ENCODE measurements at regions not wholly inside any gene's neighbourhood (a gene's known extent, or its start where the extent isn't known, plus 50 kb on each side); places are given as distances from the start of the nearest gene placed in this dataset.
"Not testable (repeated sequence)": the region's sequence is repeated elsewhere in the genome, so short reads cannot be mapped to it uniquely, and the experiment has no call there.

DNA sequence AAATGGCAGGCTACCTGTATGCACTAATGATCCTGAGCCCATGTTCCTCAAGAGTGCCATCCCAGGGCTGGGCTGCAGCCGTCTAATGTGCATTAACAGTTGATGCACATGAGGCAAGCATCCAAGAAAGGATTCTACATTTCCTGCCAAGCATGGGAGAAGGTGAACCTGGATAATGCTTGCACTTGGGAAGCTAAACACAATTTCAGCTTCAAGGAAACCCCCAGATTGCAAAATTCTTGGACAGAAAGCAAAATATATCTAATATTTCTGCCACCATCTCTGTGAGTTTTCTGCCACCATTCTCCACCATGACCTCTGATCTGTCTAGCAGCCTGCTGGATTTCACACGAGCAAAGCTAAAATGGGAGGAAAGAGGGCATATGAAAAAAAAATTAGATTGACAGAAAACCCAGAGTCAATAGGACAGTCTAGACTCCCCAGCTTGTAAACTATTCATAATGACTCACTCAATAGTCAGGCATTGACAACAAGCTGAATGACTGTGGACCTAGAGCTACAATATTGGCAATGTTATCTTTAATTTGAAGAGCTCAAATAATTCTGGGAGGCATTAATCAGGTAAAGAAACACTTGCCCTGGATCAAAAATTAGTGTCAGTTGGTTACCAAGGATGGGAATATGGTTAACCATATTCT, 91.9 kb upstream of the BCL2L14 start:
- no peak for DNase-seq (ENCODE audit: low read depth)

GRCh38 chr12:11980115-11980514, 90.6 kb upstream of the BCL2L14 start:
- no peak for DNase-seq (ENCODE audit: low read depth)

GRCh38 chr12:11981121-11981733, 89.5 kb upstream of the BCL2L14 start:
- DNase-seq (ENCODE audit: low read depth): no peak

GRCh38 chr12:11984417-11984816, 86.3 kb upstream of the BCL2L14 start:
- no peak for DNase-seq (ENCODE audit: low read depth)

- DNase-seq (ENCODE audit: low read depth): no peak
Observed at GRCh38 chr12:11986165-11986564, 84.6 kb upstream of the BCL2L14 start.

GRCh38 chr12:11987901-11988300, 82.8 kb upstream of the BCL2L14 start:
- no peak for DNase-seq (ENCODE audit: low read depth)

- DNase-seq (ENCODE audit: low read depth): no peak
Observed at GRCh38 chr12:11991604-11992003, 79.1 kb upstream of the BCL2L14 start.

DNA sequence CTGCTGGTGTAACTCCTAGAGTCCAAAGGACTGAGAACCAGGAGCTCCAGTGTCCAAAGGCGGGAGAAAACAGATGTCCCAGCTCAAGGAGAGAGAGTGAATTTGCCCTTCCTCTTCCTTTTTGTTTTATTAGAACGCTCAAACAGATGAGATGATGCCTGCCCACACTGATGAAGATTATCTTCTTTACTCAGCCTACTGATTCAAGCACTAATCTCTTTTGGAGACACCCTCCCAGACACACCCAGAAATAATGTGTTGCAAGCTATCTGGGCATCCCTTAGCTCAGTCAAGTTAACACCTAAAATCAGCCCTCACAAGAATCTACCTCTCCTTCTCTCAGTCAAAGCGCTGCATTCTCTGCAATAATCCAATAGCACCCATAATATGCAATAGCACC, 78.2 kb upstream of the BCL2L14 start:
- DNase-seq (ENCODE audit: low read depth): no peak

DNA sequence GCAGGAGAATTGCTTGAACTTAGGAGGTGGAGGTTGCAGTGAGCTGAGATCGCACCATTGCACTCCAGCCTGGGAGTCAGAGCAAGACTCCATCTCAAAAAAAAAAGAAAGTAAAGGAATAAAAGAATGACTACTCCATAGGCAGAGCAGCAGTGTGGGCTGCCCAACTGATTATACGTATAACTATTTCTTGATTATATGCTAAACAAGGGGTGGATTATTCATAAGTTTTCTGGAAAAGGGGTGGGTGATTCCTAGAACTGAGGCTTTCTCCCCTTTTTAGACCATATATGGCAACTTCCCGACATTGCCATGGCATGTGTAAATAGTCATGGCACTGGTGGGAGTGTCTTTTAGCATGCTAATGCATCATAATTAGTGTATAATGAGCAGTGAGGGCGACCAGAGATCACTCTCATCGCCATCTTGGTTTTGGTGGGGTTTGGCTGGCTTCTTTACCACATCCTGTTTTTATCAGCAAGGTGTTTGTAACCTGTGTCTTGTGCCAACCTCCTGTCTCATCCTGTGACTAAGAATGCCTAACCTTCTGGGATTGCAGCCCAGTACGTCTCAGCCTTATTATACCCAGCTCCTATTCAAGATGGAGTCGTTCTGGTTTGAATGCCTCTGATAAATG, 72.3 kb upstream of the BCL2L14 start:
- not testable (repeated sequence) for DNase-seq (ENCODE audit: low read depth)

- no peak for DNase-seq (ENCODE audit: low read depth)
Observed at GRCh38 chr12:11998944-11999315, 71.8 kb upstream of the BCL2L14 start.

- DNase-seq (ENCODE audit: low read depth): no peak
Observed at GRCh38 chr12:12003609-12004008, 67.1 kb upstream of the BCL2L14 start.

DNA sequence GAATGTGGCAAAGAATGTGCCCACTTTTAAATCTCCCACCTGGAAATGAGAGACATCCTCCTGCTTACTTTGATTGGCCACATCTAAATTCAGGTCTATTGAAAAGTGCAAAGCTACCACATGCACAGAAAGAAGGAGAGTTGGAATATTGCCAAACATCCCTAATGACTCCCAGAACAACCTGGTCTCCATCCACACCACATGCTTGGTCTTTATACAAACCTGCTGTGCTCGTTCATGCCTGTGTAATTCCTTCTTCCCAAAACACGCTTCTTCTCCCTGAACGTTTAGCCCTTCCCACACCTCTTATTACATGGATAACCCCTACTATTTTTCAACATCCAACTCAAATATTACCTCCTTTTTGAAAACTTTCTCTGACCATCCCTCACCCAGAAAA, 66.2 kb upstream of the BCL2L14 start:
- no peak for DNase-seq (ENCODE audit: low read depth)

GRCh38 chr12:12007001-12007712, 63.6 kb upstream of the BCL2L14 start:
- no peak for DNase-seq (ENCODE audit: low read depth)

DNA sequence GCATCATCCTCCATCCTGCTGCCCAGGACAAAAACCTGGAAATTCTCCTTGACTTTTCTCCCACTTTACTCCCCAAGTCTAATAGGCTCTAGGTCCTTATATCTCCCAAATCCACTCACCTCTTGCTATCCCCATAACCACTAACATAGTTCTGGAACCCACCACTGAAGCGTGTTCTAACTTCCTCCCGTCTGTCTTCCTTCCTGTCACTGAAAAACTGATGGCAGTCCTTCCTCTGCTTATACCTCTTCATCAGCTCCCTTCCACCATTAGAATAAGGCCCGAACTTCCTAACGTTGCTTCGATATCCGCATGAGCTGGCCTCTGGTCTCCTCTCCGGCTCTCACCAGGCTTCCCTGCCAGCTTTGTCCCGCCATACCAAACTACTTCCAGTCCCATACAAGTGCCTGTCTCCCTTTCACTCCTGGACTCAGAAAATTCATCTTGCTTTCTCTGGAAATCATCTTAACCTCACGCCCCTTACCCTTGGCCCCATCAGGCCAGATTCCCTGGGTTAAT, 63.0 kb upstream of the BCL2L14 start:
- DNase-seq (ENCODE audit: low read depth): no peak

GRCh38 chr12:12008232-12008850, 62.4 kb upstream of the BCL2L14 start:
- no peak for DNase-seq (ENCODE audit: low read depth)

- no peak for DNase-seq (ENCODE audit: low read depth)
Observed at GRCh38 chr12:12008931-12009611, 61.7 kb upstream of the BCL2L14 start.

DNA sequence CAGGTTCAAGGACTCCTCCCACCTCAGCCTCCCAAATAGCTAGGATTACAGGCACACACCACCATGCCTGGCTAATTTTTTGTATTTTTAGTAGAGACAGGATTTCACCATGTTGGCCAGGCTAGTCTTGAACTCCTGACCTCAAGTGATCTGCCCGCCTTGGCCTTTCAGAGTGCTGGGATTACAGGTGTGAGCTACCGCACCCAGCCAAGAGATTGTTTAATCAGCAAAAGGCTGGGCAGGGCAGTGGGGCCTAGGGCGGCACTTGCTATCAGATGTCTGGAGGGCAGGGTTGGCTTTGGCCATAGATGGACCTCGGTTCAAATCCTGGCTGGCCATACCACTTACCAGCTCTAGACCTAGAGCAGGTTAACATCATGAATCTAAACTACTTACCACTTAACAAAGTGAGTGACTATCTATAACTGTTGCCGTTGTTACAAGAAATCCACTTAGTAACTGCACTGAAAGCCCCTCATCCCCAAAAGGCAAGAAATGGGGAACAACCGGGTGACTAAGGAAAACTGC, 60.9 kb upstream of the BCL2L14 start:
- DNase-seq (ENCODE audit: low read depth): not testable (repeated sequence)

GRCh38 chr12:12010277-12011039, 60.3 kb upstream of the BCL2L14 start:
- DNase-seq (ENCODE audit: low read depth): peak; percentile 40

- no peak for DNase-seq (ENCODE audit: low read depth)
Observed at GRCh38 chr12:12011880-12012260, 58.9 kb upstream of the BCL2L14 start.

DNA sequence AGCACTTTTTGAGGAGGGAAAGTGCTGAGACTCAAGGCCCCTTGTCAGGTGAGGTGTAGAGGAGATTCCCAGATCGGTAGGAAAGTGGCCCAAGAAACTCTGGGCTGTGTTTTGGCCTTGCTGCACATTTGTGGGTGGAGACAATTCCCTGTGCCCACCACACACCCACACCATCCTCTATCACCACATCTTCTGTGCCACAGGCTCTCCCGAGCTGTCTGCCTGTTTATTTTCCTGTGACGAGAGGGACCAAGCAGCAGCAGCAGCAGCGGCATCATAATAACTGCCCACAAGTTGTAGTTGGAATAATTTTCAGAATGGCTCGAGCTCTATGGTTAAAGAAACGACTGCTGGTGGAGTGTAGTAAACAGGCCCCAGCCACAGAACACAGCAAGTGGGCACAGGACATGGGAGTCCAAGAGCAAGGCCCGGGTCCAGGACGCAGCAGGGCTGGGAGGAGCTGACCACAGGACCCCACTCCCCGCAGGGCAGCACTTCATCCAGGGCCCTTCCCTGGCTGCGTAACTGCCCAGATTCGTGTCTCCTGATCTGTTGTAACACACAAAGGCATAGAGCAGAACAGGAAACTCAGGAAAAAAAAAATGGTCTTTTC, 55.6 kb upstream of the BCL2L14 start:
- no peak for DNase-seq (ENCODE audit: low read depth)

Data from non-pigmented ciliary epithelial cell (primary cell).